PC-3 (cell line): ENCODE measurements at regions not wholly inside any gene's neighbourhood (a gene's known extent, or its start where the extent isn't known, plus 50 kb on each side); places are given as distances from the start of the nearest gene placed in this dataset.

Experiments
- CTCF ChIP-seq: fragments of 300-600 bp; sonication (generic); conservative IDR thresholded peaks from 2 replicates; pipeline ENCODE4 v1.5.1; 2017; ENCODE audit warnings: antibody characterized with exemption, low read depth, mild to moderate bottlenecking, low read length
- EZH2phosphoT487 ChIP-seq: fragments of 300-600 bp; sonication (generic); IDR thresholded peaks from 2 replicates; pipeline ENCODE4 v1.6.1; 2018; ENCODE audit warnings: mild to moderate bottlenecking, antibody characterized with exemption, low read length, borderline replicate concordance

- TF ChIP-seq CTCF (peak; percentile 34; the same call in 1 of the 2 replicates), EZH2phosphoT487 (no peak)
These were observed 699.8 kb downstream of the NR2F2 start for GRCh38 chr15:97030251-97030650.
